ENCODE measurements at regions not wholly inside any gene's neighbourhood (a gene's known extent, or its start where the extent isn't known, plus 50 kb on each side); places are given as distances from the start of the nearest gene placed in this dataset.

DNA sequence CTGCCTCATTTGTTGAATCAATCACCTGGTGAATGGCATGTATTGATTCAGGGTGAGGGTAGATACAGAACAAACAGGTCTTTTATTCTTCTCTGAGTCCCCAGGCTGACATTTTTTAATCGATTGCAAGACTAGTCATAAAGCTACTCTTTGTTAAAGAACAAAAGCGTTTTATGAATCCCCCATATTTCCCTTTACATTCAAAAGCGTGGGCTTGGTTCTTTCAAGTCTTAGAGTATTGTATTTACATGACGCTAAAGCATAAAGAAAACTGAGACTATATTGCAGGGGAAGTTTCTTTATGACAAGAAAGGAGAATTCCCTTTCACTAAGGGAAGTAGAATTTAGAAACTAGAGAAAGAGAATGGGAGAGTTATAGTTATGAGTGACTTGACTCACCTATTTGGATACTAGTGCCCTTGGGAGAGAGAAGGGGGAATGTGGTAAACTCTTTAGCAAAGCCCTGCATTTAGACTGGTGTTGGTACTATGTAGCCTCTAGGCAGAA is 69.3 kb upstream of the PDE5A start:
- TF ChIP-seq CTCF (conservative IDR thresholded peaks at IDR 0.05; ENCODE audit: low read length) (no peak), EZH2phosphoT487 (IDR thresholded peaks at IDR 0.05; ENCODE audit: borderline replicate concordance, low read depth, low read length) (no peak)

Measured in OCI-LY7 (cell line).